ENCODE measurements at regions not wholly inside any gene's neighbourhood (a gene's known extent, or its start where the extent isn't known, plus 50 kb on each side); places are given as distances from the start of the nearest gene placed in this dataset.

DNA sequence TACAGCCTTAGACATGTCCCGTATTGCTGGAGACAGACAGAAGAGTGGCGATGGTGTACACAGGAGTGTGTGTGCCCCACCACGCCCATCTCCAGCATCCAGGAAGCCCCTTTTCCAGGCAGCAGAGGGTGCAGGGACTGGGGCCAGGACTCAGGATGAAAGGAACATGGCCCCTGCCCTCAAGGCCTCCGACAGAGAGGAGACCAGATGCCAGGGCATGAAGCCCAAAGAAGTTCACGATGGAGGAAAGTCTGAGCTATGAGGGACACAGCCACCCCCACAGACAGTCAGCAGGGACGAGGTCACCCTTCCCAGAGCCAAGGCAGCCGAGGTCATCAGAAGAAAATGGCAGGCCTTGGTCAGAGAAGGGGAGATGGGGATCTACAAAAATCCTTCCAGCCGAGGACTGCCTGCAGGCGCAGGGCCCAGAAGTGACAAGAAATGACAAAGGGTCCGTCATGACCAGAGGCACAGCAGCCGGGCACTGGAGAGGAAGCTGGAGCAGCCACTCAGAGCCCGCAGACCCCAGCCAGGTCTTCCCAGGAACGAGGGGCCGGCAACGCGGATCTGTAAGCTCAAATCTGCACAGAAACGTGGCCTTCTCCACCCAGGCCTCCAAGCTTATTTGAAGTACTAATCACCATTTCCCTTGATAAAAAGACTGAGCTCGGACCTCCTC, 78.7 kb upstream of the PPP2R2D start:
- TF ChIP-seq, protein P1, sequence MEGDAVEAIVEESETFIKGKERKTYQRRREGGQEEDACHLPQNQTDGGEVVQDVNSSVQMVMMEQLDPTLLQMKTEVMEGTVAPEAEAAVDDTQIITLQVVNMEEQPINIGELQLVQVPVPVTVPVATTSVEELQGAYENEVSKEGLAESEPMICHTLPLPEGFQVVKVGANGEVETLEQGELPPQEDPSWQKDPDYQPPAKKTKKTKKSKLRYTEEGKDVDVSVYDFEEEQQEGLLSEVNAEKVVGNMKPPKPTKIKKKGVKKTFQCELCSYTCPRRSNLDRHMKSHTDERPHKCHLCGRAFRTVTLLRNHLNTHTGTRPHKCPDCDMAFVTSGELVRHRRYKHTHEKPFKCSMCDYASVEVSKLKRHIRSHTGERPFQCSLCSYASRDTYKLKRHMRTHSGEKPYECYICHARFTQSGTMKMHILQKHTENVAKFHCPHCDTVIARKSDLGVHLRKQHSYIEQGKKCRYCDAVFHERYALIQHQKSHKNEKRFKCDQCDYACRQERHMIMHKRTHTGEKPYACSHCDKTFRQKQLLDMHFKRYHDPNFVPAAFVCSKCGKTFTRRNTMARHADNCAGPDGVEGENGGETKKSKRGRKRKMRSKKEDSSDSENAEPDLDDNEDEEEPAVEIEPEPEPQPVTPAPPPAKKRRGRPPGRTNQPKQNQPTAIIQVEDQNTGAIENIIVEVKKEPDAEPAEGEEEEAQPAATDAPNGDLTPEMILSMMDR (conservative IDR thresholded peaks at IDR 0.05; ENCODE audit: low read depth, low read length): no peak
- TF ChIP-seq EZH2 (IDR thresholded peaks at IDR 0.05; ENCODE audit: borderline replicate concordance, low read depth, low read length, poor library complexity, severe bottlenecking): no peak
